Cardiac fibroblast (primary cell): ENCODE measurements at regions not wholly inside any gene's neighbourhood (a gene's known extent, or its start where the extent isn't known, plus 50 kb on each side); places are given as distances from the start of the nearest gene placed in this dataset.

Experiments
- DNase-seq, 2 donors: peaks; one replicate each; pipeline versions ENCODE4 v3.0.0 to v3.0.0-alpha.2; 2010; ENCODE audit warnings: low read depth in 2 of 2
- H3K4me3 ChIP-seq, 2 donors: replicated peaks in 1 of 2; 1 replicate in 1 of 2; 2 replicates in 1 of 2; pipeline ENCODE4 v1.5.1; 2011; ENCODE audit warnings: low read depth in 2 of 2, low read length in 2 of 2, mild to moderate bottlenecking in 2 of 2, moderate library complexity in 1 of 2
- CTCF ChIP-seq: IDR thresholded peaks from one replicate; pipeline ENCODE4 v1.5.1; 2011; ENCODE audit warnings: low read depth, mild to moderate bottlenecking, low read length, inconsistent platforms

GRCh38 chr1:30198795-30199403 lies 524.5 kb downstream of the MATN1 start:
- DNase-seq: no peak
- TF ChIP-seq CTCF: no peak
- no peak overlapping the region for H3K4me3 ChIP-seq

- no peak for DNase-seq
- TF ChIP-seq CTCF: no peak
- H3K4me3 ChIP-seq: no peak overlapping the region
Measured at GRCh38 chr1:30198451-30198760, 525.0 kb downstream of the MATN1 start.

GRCh38 chr1:30197639-30198450 lies 525.5 kb downstream of the MATN1 start:
- peak in 1 of 2 donors; percentile 18 for DNase-seq
- TF ChIP-seq CTCF: no peak

GRCh38 chr1:30196872-30197638 lies 526.3 kb downstream of the MATN1 start:
- TF ChIP-seq CTCF: no peak
- DNase-seq: no peak
- no peak overlapping the region for H3K4me3 ChIP-seq

More at GRCh38 chr1:30197639-30198450, 525.5 kb downstream of the MATN1 start:
- H3K4me3 ChIP-seq: no peak overlapping the region

- TF ChIP-seq CTCF: no peak
- no peak for DNase-seq
- no peak overlapping the region for H3K4me3 ChIP-seq
Measured at GRCh38 chr1:30196457-30196856, 526.9 kb downstream of the MATN1 start.

- TF ChIP-seq CTCF: no peak
- DNase-seq: no peak
Measured at GRCh38 chr1:30195424-30196134, 527.8 kb downstream of the MATN1 start.

More at GRCh38 chr1:30195424-30196134, 527.8 kb downstream of the MATN1 start:
- no peak overlapping the region for H3K4me3 ChIP-seq
